ENCODE measurements at regions not wholly inside any gene's neighbourhood (a gene's known extent, or its start where the extent isn't known, plus 50 kb on each side); places are given as distances from the start of the nearest gene placed in this dataset.
A peak's percentile ranks its signal among the peaks of the same experiment; 100 is the strongest.
"Not testable (repeated sequence)": the region's sequence is repeated elsewhere in the genome, so short reads cannot be mapped to it uniquely, and the experiment has no call there.

GRCh38 chrX:51163730-51164129, 168.9 kb upstream of the NUDT10 start:
- H3K4me3 ChIP-seq = no peak overlapping the region
- intact Hi-C loops (cut with DNase I, micrococcal nuclease) = no loop called here
- peak; percentile 64 for ATAC-seq

GRCh38 chrX:51178356-51178900, 154.2 kb upstream of the NUDT10 start:
- intact Hi-C loops (cut with DNase I, micrococcal nuclease); H3K9me3 ChIP-seq; H3K4me3 ChIP-seq; H3K36me3 ChIP-seq (ENCODE audit: low read depth); H3K4me1 ChIP-seq (ENCODE audit: low read depth); ATAC-seq; DNase-seq: not testable (repeated sequence)

More at GRCh38 chrX:51163730-51164129, 168.9 kb upstream of the NUDT10 start:
- DNase-seq = peak in 1 of 3 donors; percentile 3
- H3K4me1 ChIP-seq (ENCODE audit: low read depth) = peaks cover under 1% of the 10 kb centered on the region
- no peaks in the 10 kb centered on the region for H3K36me3 ChIP-seq (ENCODE audit: low read depth)
- no peaks in the 10 kb centered on the region for H3K9me3 ChIP-seq
- no peak for TF ChIP-seq CTCF (IDR thresholded peaks at IDR 0.05)

GRCh38 chrX:51179805-51180204, 152.8 kb upstream of the NUDT10 start:
- H3K9me3 ChIP-seq; intact Hi-C loops (cut with DNase I, micrococcal nuclease); H3K4me3 ChIP-seq; H3K4me1 ChIP-seq (ENCODE audit: low read depth); DNase-seq; H3K36me3 ChIP-seq (ENCODE audit: low read depth): not testable (repeated sequence)
- ATAC-seq = peak; percentile 51

GRCh38 chrX:51182545-51182944, 150.1 kb upstream of the NUDT10 start:
- Histone ChIP-seq H3K36me3 (ENCODE audit: low read depth) (no peaks in the 10 kb centered on the region), H3K9me3 (no peaks in the 10 kb centered on the region), H3K4me3 (no peak overlapping the region), H3K4me1 (ENCODE audit: low read depth) (no peaks in the 10 kb centered on the region)
- intact Hi-C loops (cut with DNase I, micrococcal nuclease) = no loop called here
- TF ChIP-seq CTCF (IDR thresholded peaks at IDR 0.05) = no peak
- DNase-seq = no peak
- ATAC-seq = no peak

GRCh38 chrX:51192104-51192503, 140.5 kb upstream of the NUDT10 start:
- Histone ChIP-seq H3K36me3 (ENCODE audit: low read depth) (no peaks in the 10 kb centered on the region), H3K9me3 (no peaks in the 10 kb centered on the region), H3K4me3 (no peak overlapping the region), H3K4me1 (ENCODE audit: low read depth) (no peaks in the 10 kb centered on the region)
- no peak for ATAC-seq
- no peak for TF ChIP-seq CTCF (IDR thresholded peaks at IDR 0.05)
- intact Hi-C loops (cut with DNase I, micrococcal nuclease) = no loop called here
- DNase-seq = no peak

GRCh38 chrX:51215266-51215665, 117.4 kb upstream of the NUDT10 start:
- intact Hi-C loops (cut with DNase I, micrococcal nuclease) = no loop called here
- no peak for TF ChIP-seq CTCF (IDR thresholded peaks at IDR 0.05)
- no peak overlapping the region for H3K4me3 ChIP-seq
- H3K36me3 ChIP-seq (ENCODE audit: low read depth) = no peaks in the 10 kb centered on the region
- ATAC-seq = no peak
- H3K4me1 ChIP-seq (ENCODE audit: low read depth) = no peaks in the 10 kb centered on the region
- no peak for DNase-seq
- no peaks in the 10 kb centered on the region for H3K9me3 ChIP-seq

- no peaks in the 10 kb centered on the region for H3K9me3 ChIP-seq
- intact Hi-C loops (cut with DNase I, micrococcal nuclease) = no loop called here
- H3K36me3 ChIP-seq (ENCODE audit: low read depth) = no peaks in the 10 kb centered on the region
- ATAC-seq (no peak), DNase-seq (no peak)
- no peak for TF ChIP-seq CTCF (IDR thresholded peaks at IDR 0.05)
- H3K4me1 ChIP-seq (ENCODE audit: low read depth) = no peaks in the 10 kb centered on the region
- H3K4me3 ChIP-seq = no peak overlapping the region
Observed at GRCh38 chrX:51215856-51216255, 116.8 kb upstream of the NUDT10 start.

Data from mucosa of descending colon (tissue), 3 donors.